Esophagus squamous epithelium (tissue), 4 donors: ENCODE measurements at regions not wholly inside any gene's neighbourhood (a gene's known extent, or its start where the extent isn't known, plus 50 kb on each side); places are given as distances from the start of the nearest gene placed in this dataset.

ENCODE experiments used
- CTCF ChIP-seq, 6 experiments: fragments of 450-650 bp in 4 of 6; fragments of 200-600 bp in 2 of 6; sonication (generic) in 2 of 6; IDR thresholded peaks; one replicate each; pipeline ENCODE4 v1.5.1; 2016 to 2019; ENCODE audit warnings: antibody characterized with exemption in 6 of 6, mild to moderate bottlenecking in 4 of 6, moderate library complexity in 4 of 6
- POLR2A ChIP-seq, 4 donors: fragments of 450-650 bp; IDR thresholded peaks; one replicate each; pipeline ENCODE4 v1.6.1; 2017; ENCODE audit warnings: antibody characterized with exemption in 4 of 4, mild to moderate bottlenecking in 4 of 4, moderate library complexity in 3 of 4

- TF ChIP-seq CTCF (IDR thresholded peaks at IDR 0.05) (no peak), POLR2A (IDR thresholded peaks at IDR 0.05) (no peak)
These were observed 64.8 kb upstream of the GHITM start for GRCh38 chr10:84074521-84074920.
